C1 segment of cervical spinal cord (tissue), 14 donors: ENCODE measurements at regions not wholly inside any gene's neighbourhood (a gene's known extent, or its start where the extent isn't known, plus 50 kb on each side); places are given as distances from the start of the nearest gene placed in this dataset.
"Not testable (repeated sequence)": the region's sequence is repeated elsewhere in the genome, so short reads cannot be mapped to it uniquely, and the experiment has no call there.

Experiments
- DNase-seq, 14 donors: peaks; one replicate each; lab custom pipeline; 2025; lab: John Stamatoyannopoulos, UW

- not testable (repeated sequence) for DNase-seq
These were observed 75.7 kb downstream of the QDPR start for GRCh38 chr4:17436047-17436749.

DNA sequence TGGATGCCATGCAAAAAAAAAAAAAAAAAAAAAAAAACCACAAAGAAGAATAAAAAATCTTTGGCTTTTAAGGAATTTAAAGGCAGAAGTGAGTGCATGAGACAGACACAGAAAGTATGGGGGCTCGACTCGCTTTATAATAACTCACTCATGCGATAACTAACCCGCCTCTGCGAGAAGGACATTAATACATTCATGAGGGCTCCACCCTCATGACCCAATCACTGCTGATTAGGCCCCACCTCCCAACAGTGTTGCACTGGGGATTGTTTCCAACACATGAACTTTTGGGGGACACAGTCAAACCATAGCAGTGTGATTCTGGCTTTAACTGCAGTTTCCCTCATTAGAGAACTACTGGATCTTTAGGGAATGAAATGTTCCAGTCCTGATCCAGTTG lies 78.1 kb downstream of the QDPR start:
- DNase-seq, result no peak

GRCh38 chr4:17427991-17428390 lies 83.9 kb downstream of the QDPR start:
- DNase-seq, result no peak

GRCh38 chr4:17426222-17426621 lies 85.7 kb downstream of the QDPR start:
- DNase-seq, result no peak

- DNase-seq, result no peak
These were observed 93.9 kb downstream of the QDPR start for GRCh38 chr4:17418010-17418409.

GRCh38 chr4:17414392-17414791 lies 97.5 kb downstream of the QDPR start:
- DNase-seq, result no peak

DNA sequence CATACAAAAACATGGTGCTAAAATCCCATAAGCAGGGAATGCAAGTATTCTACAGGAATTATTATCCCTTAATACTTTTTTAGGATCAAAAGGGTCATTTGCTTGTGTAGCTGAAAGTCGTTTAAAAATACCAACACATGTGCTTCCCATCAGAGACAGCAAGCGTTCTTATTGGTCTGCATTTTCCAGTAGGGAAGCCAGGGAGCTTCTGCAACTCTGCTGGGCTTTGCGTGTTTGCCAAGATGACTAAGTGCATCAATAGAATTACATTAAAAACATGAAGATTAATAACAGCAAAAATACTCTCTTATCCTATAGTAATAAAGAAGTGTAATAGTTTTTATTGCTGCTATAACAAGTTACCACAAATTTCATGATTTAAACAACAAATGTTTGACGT lies 111.2 kb downstream of the QDPR start:
- DNase-seq, result no peak

DNA sequence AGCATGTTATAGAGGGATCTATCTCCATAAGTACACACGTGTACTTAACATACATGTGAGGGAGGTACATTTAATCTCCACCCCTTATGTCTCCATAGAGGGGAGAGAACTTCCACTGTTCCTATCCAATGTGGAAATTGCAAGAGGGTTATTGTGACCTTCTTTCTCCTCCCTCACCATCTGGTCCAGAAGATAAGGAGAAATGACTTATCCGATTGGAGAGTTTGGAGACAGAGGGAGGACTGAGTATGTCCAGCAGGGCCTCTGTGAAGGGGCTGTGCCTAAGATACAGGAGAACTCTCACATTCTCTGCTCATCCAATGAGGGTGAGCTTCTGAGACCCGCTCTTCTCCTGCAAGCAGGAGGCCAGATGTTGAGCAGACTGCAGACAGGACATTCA lies 113.1 kb downstream of the QDPR start:
- peak in 1 of 14 donors; percentile 0 for DNase-seq

DNA sequence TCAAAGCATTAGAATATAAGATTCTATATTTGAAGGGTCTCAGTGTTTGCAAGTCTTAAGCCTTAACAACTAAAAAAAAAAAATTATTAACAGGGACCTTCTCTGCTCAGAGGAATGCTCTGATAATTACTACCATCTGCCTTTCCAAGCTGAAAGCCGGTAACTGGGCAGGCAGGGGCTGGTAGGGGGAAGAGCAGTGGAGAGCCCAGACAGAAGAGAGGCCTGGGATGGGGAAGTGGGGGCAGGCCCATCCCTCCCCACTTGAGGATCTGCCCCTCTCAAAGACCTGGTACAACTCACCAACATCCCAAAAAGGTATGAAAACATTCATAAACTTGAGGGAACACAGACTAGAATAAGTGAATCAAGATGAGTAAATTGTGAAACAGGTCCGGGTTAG lies 113.9 kb downstream of the QDPR start:
- DNase-seq, result no peak

DNA sequence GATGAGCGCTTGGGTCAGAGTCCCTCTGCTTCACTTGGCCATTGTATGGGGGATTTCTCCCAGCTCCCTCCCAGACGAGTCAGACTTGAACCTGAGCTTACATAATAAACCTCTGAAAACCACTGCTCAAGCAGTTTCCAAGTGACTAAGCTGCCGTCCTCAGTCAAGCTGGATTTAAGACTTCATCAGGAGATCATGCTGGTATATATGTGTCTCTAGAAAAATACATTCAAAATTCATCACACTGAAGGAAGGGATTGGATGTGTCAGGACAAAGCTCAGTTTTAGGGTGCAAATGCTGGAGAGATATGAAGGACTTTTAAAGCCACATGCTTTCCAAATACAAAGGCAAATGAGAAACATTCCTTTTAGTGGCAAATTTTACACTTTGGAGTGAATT lies 114.3 kb downstream of the QDPR start:
- DNase-seq, result no peak

- DNase-seq, result peak in 2 of 14 donors; percentile 0 to 2
These were observed 126.5 kb downstream of the QDPR start for GRCh38 chr4:17385403-17385802.

DNA sequence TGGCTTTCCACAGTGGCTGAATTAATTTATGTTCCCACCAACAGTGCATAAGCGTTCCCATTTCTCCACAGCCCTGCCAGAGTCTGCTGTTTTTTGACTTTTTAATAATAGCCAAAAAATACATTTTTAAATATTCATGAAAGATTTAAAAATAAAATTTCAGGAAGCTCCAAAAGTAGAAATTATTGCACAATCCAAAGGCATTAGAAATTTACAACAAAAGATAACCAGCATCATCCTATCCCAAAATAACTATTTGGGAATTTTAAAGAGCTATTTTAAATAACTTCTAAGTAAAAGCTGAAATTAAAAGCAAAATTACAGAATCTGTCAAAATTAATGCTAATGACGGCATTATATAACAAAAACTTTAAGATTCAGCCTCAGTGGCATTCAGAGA lies 131.5 kb downstream of the QDPR start:
- DNase-seq, result no peak

DNA sequence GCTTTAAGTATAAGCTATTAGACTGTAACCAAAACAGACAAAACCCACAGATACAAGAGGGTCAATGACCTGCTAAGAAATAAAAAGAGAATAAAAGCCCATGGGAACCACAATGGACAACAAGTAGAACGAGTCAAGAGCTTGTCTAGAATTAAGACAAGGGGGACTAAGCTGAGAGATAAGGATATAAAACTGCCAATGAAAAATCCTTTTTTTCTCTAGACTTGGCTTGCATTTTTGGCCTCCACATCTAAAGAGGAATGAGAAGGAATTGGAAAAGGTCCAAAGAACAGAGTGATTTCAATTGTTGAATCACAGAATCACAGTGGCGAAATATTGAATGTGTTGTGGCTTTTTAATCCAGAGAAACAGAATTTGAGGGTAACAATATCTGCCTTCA lies 135.7 kb downstream of the QDPR start:
- no peak for DNase-seq

DNA sequence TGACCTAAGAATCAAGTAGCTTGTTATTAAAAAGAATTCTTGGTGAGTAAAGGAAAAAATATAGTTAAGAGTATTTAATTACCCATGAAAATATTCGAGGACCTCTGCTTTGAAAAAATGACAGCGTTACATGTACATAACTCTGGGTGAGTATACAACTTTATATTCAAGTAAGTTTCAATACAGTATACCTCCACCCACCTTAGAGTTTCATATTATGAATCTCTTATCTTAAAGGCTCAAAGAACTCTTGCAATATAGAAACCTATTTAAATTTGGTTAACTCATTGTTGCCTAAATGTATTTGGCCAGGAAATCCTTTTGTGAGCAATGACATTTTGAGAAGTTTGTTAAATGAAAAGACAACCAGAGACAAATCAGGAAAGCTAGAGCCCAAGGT lies 138.2 kb downstream of the QDPR start:
- no peak for DNase-seq

DNA sequence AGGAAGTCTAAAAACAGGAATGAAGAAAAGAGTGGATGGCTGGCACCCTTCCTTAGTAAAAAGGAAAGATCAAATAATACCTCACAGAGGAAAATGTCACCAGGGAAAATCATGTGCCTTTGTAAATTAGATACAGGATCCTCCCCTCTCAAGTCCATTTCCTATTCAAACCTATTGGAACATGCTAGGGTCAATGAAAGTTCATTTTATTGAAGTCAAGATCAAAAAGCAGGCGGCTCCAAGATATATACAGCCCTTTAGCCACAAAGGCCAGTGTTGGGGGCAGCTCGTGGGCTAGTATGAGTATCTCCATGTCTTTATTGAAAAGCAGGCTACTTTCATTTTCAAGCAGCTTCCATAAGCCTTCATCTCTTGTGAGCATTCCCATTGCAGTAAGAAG lies 141.1 kb downstream of the QDPR start:
- DNase-seq, result no peak

GRCh38 chr4:17368408-17368807 lies 143.5 kb downstream of the QDPR start:
- no peak for DNase-seq

DNA sequence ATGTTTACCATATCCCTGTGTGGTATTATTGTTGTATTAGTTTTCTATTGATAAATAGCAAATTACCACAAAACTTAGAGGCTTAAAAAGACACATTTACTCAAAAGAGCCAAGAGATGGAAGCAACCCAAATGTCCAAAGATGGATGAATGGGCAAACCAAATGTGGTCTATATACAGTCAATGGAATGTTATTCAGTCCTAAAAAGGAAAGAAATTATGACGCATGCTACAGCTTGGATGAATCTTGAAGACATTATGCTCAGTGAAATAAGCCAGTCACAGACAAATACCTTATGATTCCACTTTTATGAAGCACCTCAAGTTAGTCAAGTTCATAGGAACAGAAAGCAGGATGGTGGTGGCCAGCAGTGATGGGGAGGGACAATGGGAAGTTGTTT lies 144.7 kb downstream of the QDPR start:
- no peak for DNase-seq

GRCh38 chr4:17366496-17366895 lies 145.4 kb downstream of the QDPR start:
- no peak for DNase-seq

DNA sequence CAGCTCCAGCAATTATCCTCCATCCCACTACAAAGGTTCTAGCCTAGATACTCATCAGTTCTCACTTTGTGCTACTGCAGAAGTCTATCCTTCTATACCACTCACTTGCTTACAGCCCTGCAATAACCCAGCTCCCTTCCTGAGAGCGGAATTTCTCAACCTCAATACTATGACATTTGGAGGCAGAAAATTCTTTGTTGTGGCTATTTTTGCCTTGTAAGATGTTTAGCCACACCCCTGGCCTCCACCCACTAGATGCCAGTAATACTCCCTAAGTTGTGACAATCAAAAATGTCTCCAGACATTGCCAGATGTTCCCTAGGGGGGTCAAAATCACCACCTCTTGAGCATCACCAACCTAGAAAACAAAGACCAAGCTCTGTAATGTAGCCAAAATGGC lies 149.5 kb downstream of the QDPR start:
- DNase-seq, result no peak

DNA sequence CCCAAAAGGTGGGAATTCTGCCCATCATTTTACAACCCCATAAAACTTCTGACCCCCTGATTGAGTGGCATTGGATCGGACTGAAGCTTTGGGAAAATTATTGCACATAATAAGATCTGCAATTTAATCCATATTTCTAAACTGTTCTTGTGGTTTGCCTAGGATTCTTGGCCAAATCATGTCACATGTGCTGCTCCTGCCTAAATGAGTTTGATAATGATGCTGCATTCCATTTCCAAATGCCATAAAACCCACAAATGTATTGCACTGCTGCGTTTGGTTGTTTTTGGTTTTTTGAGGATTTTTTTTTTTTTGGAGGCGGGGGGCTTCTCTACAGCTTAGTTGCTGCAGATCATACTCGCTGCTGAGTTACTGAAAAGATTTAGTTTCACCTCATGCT lies 153.6 kb downstream of the QDPR start:
- DNase-seq, result no peak

GRCh38 chr4:17356926-17357325 lies 155.0 kb downstream of the QDPR start:
- no peak for DNase-seq

DNA sequence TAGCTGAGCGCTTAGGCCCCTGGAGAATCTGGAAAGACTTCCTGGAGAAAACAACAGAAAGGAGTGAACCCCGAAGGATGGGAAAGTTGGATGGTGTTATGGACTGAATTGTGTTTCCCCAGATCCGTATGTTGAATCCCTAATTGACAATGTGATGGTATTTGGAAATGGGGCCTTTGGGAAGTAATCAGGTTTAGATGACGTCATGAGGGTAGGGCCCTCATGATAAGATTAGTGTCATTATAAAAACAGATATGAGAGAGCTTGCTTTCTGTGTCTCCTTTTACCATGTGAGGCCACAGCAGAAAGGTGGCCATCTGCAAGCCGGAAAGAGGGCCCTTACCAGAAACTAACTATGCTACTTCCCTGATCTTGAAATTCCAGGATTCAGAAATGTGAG lies 159.5 kb downstream of the QDPR start:
- DNase-seq, result no peak

DNA sequence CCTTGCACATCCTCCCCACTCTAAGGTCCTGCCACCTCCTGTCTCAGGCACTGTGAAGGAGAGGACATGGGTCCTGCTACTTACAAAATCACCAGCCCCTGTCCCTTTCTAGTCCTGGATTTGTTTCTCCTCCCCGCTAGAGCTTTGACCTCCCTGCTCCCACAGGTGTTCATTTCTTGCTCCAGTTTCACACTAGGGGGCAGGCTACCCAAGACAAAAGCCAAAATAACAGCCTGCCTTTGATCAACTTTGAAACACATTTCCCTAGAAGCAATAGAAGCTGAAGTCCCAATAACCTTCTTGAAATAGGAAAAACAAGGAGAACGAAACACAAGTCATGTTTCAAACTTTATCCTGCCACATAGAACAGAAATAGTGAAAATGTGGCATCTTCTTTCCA lies 164.4 kb downstream of the QDPR start:
- DNase-seq, result no peak

DNA sequence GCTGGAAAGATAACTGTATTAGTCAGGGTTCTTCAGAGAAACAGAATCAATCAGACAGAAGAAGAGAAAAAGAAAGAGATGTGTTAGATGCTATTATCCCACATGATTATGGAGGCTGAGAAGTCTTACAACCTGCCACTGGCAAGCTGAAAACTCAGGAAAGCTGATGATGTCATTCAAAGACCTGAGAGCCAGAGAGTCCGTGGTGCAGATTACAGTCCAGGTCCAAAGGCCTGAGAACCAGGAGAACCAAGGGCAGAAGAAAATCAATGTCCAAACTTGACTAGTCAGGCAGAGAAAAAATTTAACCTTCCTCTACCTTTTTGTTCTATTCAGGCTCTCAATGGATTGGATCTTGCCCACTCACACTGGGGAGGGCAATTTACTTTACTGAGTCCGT lies 172.5 kb downstream of the QDPR start:
- no peak for DNase-seq
